CD4-positive, alpha-beta T cell treated with Interleukin-4 for 1 hour (primary cell): ENCODE measurements at regions not wholly inside any gene's neighbourhood (a gene's known extent, or its start where the extent isn't known, plus 50 kb on each side); places are given as distances from the start of the nearest gene placed in this dataset.
A peak's percentile ranks its signal among the peaks of the same experiment; 100 is the strongest.

ENCODE experiments used
- DNase-seq, 2 donors: peaks; one replicate each; pipeline ENCODE4 v3.0.0-alpha.2; 2020 to 2022

DNA sequence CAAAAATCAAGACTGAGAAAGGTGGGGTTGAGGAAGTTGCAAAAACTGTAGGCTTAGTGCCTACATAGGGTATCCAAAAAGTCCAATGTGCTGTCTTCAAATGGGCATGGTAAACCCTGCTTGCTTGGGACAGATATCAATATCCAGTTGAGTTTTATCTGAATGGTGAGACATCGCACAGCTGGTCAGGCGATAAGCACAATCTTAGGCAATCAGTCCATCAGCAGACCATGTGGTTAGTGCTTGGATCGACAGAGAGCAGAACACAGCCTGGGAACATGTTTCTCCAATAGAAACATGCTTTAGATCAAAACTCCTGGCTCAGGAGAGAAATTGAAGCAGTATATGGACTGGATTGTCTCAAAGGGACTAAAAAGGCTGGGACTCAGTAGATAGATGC, 151.3 kb upstream of the IPO5 start:
- DNase-seq, result no peak

DNA sequence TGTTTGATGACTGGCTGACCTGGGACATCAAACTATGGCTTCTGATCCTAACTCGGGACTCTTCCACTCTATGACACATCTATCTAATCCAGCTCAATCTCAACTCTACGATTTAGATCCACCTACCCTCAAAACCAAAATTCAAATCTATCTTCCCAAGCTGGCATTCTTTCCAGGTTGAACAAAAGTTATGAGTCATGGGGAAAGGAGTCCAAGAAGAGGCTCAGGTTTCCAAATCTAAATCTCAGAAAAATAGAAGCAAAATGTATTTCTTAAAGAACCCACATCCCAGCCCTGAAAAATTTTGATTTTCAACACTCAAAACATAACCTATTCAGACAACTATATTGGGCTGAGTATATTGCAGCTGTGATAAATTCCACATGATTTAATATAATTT, 143.9 kb upstream of the IPO5 start:
- DNase-seq, result no peak

DNA sequence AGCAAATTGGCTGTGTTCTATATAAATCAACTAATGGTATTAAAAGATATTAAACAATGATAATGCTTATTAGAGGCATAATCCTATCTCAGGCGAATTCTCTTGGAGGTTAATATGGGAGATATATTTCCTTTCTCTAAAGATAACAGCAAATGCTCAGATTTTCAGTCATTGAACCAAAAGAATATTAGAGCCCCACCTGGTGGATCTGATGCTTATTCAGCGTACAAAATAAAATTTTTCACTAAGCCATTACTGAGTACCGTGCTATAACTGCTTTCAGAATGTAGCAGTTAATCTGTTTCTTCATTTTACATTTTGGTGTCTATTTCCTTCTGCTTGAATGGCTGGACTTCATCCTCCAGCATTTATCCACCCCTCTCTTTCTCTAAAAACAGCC, 143.3 kb upstream of the IPO5 start:
- no peak for DNase-seq

DNA sequence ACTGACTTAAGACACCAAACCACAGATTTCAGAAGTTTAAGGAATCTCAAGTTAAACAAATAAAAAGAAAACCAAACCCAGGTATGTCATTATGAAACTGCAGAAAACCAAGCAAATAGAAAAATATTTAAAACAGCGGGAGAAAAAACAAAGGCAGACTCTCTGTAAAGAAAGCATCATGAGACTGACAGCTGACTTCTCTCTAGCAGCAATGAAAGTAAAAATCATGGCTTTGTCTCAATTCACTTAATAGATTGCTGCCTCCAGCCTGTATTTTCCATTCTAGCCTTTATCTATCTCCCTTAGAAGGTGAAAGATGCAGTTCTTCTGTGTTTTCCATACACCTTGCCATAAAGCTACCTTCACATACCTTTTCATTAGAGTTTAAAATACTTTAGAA, 131.1 kb upstream of the IPO5 start:
- DNase-seq, result no peak

DNA sequence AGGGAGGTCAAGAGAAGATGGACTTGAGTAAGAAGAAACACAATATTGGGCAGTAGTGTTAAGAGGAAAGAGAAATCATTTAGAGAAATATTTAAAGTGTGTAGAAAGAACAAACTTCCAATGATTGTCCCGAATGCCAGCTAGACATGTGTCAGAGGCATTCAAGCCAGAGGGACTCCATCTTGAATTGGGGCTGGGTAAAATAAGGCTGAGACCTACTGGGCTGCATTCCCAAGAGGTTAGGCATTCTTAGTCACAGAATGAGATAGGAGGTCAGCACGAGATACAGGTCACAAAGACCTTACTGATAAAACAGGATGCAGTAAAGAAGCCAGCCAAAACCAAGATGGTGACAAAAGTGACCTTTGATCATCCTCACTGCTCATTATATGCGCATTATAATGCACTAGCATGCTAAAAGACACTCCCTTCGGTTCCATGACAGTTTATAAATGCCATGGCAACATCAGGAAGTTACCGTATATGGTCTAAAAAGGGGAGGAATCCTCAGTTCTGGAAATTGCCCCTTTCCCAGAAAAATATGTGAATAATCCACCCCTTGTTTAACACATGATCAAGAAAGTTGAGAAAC, 127.0 kb upstream of the IPO5 start:
- no peak for DNase-seq

DNA sequence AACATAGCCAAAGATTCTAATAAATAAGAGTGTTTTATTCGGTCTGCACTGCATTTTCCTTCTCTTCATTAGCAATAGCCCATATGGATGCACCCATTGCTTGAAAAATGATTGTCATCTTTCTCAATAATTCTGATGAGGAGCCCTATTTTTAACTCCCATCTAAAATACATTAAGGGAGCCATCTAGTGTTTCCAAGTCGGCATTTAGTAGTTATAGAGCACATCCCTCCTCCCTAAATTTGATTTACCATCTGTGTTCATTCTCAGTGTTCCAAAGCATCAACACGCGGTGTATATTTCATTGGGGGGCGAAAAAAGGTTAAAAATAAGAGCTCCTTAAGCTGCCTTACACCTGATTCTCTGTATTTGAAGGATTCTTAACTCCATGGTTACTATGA, 119.2 kb upstream of the IPO5 start:
- DNase-seq, result no peak

DNA sequence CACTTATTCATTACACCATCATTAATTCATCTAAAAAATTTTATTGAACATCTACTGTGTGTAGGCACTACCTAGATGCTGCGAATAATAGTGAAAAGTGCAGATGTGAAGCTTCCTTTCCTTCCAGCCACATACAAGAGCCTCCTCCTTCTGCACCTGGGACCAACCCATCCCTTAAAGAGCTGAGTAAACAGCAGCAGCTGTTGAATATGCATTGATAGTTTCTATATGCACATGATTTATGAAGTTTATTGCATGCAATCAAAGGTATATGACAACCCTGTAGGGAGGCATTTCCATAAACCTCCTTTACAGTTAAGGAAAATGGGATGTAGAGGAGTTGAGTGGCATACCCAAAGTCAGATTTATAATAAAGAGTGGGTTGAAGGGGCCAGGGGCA, 110.3 kb upstream of the IPO5 start:
- DNase-seq, result no peak

DNA sequence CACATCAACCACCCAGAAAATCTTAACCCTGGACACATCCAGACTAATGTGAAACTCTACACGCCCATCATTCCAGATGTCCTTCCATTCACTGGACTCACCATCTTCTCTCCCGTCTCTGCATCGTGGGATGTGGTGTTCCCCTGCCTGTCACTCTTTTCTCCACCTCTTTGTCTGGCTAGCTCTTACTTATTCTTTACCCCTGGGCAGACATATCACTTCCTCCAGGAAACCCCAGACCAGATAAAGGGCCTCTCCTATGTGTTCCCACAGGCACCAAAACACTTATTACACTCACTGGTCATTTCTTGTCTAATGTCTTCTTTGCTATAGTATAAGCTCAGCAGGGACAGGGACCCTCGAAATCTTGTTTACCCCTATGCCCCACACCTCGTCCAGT, 109.3 kb upstream of the IPO5 start:
- DNase-seq, result no peak

DNA sequence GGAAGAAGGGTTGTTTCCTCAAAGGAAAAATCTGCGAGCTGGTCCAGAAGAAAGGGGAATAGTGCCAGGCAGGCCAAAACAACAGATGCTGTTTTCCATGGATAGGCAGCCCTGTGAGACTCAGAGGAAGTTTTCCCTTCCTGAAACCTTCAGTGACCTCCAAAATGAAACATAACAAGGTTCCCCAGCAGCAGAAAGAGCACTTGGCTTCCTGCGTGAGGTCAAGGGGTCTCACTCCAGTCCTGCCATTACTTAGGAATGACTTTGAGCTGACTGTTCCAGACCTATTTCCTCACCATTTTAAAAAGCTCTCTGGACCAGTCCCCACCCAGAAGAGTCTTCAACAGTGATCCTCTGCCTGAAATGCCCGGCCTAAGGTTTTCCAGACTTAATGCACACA, 104.6 kb upstream of the IPO5 start:
- DNase-seq, result no peak

DNA sequence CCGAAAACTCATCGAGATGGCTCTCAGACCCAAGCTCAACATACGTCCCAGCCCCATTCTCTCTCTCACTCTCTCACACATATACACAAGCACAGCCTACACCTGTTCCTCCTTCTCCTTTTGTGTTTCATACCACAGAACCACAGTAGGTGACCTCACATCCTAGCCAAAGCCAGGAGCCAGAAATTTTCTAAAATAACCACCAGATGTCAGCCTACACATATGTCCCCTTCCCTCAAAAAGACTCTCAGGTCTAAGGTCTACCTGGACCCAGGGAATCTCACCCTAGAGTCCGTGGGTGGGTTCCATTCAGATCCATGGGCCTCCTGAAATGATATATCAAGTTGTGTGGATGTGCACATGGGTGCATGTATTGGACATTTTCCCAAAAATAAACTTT, 104.2 kb upstream of the IPO5 start:
- no peak for DNase-seq

DNA sequence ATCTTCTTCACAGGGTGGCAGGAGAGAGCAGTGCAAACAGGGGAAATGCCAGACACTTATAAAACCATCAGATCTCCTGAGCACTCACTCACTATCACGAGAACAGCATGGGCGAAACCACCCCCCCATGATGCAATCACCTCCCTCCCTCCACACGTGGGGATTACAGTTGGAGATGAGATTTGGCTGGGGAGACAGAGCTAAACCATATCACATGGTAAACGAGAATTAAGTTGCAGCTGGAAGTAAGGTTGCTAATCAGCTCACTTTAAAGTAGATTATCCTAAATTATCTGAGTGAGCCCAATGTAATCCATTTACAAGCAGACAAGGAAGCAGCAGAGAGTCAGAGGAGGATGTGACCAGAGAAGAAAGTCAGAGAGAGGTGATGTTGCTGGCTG, 102.2 kb upstream of the IPO5 start:
- no peak for DNase-seq

DNA sequence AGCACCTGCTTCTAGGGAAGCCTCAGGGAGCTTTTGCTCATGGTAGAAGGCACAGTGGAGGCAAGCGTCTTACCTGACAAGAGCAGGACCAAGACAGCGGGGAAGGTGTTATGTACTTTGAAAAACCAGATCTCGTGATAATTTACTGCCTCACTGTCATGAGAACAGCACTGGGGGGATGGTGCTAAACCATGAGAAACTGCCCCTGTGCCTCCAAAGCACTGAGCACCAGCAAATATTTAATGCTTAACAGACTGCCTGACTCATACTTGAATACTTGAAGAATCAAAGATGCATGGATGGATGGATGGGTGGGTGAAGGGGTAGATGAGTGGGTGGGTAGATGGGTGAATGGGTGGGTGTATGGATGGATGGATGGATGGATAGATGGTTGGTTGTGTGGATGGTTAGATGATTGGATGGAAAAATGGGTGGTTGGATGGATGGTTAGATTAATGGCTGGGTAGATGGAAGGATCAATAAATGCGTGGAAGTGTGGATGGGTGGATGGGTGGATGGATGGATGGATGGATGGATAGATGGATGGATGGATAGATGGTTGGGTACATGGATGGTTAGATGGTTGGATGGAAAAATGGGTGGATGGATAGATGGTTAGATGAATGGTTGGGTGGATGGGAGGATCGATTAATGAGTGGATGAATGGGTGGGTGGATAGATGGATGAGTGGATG, 101.1 kb upstream of the IPO5 start:
- no peak for DNase-seq

DNA sequence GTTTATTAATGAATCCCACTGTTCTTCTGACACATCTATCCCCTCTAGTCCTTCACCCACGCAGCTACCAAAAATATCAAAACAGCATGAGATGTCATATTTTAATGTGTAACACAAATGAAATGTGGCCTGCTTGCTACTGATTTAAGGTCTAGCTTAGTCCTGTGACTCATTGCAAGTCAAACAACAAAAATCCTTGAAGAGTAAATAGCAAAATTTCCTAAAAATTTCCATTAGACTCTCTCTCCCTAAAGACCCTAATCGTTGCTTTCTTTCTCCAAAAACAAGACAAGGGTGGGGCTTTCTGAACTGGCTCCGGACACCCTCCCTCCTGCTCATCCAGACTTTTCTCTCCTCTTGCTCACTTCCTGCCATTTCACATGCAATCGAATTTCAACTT, 99.9 kb upstream of the IPO5 start:
- no peak for DNase-seq

DNA sequence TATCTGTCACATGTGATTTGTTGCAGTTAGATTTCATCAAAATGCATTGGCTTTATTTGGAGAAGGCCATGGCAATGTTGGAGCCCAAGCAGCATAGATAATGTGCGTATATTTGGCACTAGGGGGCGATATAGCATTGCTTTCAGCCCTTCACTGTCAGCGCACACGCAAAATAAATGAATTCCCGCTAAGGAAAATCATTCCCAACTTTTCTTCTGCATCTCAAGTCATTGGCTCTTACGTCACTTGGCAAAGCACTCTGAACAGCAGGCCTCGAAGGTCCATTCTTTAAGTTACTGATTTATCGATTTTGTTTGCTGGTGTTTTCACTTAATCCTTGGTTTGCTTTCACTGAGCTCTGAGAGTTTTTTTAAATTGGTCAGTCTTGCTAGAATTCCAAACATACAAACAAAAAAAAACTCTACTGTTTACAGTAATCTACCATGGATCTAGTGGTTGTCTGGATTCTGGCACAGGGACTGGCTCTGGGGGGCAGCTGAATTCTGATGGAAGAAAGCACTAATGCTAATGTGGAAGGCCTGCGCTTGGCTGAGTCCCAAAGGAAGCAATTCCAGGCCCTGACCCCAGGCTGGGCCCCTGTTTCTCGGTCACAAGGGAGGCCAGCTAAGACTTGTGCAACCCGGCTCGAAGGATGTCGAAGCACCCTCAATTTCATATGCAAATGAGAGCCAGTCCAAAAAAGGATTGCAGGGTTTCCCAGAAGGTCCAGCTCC, 97.7 kb upstream of the IPO5 start:
- peak in 1 of 2 donors; percentile 38 for DNase-seq

DNA sequence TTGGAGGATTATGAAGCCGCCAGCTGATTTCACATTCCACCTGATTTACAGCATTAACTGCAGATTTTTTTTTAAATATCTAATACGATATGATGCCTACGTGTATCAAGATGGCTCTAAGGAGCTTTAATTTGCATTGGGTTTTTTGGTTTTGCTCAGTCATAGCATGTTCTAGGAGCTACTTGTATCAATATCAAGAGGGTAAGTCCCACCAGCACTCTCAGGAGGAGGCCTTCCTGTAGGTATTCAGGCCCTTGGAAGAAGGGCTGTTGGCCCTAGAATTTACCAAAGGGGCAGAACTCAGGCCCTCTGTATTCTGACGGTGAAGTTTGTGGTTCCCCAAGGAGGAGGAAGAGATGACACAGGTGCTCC, 97.2 kb upstream of the IPO5 start:
- no peak for DNase-seq

DNA sequence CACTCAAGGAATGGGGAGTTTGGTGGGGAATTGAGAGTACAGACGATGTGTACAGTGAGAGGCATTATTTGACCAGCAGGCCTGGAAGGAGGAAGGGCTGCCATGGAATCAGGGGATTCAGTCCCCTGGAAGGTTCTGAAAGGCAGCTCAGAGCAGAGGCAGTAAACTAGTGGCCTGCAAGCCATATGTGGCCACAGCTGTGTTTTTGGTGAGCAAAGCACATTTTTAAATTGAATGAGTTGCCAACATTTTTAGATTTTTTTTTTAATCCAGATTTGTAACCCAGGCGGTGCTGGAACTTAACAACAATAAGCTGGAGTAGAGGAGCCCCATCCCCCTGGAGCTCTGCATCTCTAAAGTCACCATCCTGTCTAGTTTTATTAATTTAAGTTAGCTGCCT, 95.3 kb upstream of the IPO5 start:
- no peak for DNase-seq

DNA sequence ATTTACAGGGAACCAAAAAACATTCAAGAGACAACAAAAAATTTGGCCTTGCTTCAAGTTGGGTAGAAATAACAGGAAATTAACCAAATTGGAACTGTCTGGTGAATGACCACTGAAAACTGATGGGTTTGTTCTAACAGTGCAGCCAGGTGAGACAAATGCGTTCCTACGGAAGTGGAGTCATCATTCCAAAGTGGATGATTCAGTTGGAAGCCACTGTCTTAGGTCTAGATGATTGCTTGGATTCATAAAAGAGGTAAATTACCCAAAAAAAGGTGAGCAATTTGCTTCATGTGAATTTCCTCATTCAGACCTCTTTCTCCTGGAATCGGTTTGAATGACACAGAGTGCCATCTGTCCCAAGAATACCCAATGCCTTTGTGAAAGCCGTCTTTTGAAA, 87.1 kb upstream of the IPO5 start:
- no peak for DNase-seq

DNA sequence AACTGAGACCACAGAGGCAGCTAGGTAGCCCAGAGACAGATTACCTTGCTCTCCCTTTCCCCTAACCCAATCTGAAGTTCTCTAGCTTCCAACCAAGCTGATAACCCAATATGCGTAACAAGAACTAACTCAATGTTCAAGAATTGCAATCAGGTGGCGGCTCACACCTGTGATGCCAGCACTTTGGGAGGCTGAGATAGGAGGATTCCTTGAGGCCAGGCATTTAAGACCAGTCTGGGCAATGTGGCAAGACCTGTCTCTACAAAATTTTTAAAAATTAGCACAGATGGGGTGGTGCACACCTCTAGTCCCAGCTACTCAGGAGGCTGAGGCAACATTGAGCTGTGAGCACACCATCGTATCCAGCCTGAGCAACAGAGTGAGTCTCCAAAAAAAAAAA, 86.7 kb upstream of the IPO5 start:
- no peak for DNase-seq

DNA sequence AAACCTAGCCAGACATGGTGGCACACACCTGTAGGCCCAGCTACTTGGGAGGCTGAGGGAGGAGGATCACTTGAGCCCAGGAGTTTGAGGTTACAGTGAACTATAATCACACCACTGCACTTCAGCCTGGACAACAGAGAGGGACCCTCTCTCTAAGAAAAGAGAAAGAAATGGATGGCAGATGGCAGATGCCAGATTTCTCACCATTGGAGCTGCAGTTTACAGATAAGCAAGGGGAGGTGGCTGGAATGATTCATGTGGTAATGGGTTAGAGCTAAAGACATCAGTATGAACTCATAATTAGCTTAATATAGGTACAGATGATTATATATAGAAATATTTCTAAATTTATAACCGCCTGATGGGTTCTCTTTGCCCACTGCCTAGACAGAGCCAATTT, 80.1 kb upstream of the IPO5 start:
- no peak for DNase-seq

DNA sequence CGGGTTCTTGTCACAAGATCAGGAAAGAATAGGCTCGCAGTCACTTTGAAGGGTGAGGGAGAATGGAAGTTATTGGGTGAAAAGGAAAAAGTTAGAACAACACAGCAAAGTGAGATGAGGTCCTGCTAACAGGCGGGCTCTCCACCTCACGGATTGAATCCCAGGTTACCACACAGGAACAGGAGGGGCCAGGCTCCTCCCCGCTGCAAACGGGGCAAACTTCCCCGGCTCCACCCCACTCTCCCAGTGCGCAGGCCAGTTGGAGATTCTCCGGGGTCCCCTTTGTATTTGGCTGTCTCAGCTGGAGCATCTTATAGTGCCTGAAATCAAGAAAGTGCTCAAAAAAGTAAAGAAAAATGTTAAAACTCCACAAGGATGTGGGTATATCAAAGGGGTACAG, 78.3 kb upstream of the IPO5 start:
- no peak for DNase-seq

DNA sequence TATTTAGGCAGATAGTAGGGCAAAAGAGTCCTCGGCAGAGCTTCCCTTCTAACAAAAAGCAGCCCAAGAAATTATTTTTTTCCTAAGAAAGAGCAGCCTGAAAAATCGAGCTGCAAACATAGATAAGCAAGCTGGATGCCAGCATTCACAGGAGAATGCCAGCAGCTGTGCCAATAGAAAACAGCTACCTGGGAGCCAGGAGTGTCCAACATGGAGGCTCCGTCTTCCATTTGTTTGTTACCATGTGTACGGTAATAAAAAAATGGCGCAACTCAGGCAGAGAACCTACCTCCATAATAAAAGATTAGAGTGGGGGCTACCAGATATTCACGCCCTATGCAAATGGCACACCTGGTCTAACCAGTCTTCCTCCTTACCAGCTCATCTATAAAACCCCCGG, 77.6 kb upstream of the IPO5 start:
- DNase-seq, result no peak

DNA sequence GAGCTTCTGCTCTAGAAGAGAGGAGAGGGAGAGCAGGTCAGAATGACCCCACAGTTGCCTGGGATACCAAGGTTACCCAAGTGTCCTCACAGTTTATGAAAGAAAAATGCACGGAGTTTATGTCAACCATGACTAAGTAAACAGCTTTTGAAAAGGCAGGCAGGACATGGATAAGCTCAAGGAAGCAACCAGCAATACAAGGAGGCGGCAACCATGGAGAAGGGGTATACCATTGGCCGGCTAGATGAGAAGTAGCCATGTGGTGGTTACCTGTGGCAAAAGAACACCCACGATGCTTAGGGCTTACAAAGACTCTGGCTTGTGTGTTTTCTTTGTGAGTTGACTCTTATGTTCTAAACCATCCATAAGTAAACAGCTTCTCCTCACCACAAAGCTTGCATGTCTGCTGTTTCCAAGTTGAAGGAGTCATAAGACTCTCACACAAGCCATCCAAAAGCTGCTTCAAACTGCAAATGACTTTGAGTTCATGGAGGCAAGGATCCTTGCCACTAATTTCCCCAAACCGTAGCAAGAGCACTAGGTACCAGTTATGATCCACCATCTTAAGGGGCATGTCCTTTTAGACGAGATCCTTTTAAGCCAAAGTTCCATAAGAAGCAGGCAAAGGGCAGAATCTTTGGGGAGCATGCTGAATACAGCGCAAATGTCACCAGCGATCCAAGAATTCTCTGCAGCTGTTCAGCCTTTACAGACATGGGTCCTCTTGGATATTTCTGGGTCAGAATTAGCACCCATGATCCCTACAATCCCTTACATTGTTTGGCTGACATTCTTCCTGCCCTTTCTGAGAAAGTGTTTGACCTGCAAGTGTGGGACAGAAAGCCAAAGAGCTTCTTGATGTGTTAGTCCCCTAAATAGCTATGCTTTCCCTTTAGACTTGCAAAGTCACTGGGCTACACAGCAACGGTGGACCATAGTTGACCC, 74.8 kb upstream of the IPO5 start:
- DNase-seq, result no peak

DNA sequence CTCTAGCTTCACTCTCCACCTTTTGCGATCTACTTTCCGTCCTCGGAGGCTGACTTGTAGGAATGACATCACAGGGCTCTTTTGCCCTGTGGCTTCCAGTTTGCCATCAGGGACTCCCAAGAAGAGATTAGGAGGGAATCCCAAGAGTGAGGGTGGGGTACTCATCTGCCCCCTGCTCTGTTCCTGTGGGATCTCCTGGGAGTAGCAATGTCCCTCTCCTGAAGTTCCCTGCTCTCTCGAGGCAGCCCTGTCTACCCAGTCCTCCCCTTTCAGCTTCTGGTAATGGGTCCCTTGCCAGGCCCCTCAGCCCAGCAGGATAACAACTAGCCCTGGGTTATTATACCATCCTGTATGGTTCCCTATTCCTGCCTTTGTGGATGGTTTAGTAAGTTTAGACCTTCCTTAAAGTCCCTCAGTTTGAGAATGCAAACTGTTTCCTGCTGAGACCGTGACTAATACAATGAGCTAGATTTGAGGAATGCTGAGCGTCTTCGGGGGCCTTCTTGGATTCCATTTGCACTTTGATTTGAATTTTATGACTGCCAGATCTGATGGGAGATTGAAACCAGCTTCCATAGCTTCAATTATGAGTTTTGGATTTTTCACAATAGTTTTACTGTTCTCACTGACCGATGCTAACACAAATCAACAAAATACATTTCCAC, 73.7 kb upstream of the IPO5 start:
- DNase-seq, result no peak
